MM.1S (cell line): ENCODE measurements at regions not wholly inside any gene's neighbourhood (a gene's known extent, or its start where the extent isn't known, plus 50 kb on each side); places are given as distances from the start of the nearest gene placed in this dataset.

ENCODE experiments used
- DNase-seq: peaks from one replicate; pipeline ENCODE4 v3.0.0-alpha.2; 2015
- H2AFZ ChIP-seq: fragments of 300-600 bp; sonication (generic); 2 replicates; pipeline ENCODE4 v1.6.0; 2016; ENCODE audit warnings: antibody characterized with exemption, low read length
- H3F3A ChIP-seq: fragments of 300-600 bp; sonication (generic); 2 replicates; pipeline ENCODE4 v1.6.1; 2016; ENCODE audit warnings: mild to moderate bottlenecking, antibody characterized with exemption, low read length, moderate library complexity, mixed read lengths; ENCODE audit not compliant: insufficient read depth
- H3K27ac ChIP-seq: fragments of 300-600 bp; sonication (generic); 2 replicates; pipeline ENCODE4 v1.5.1; 2016; ENCODE audit warnings: mild to moderate bottlenecking, low read length
- H3K27me3 ChIP-seq: fragments of 300-600 bp; sonication (generic); replicated peaks from 2 replicates; pipeline ENCODE4 v1.6.0; 2016; ENCODE audit warnings: low read length; ENCODE audit not compliant: insufficient read depth
- H3K36me3 ChIP-seq: fragments of 300-600 bp; sonication (generic); replicated peaks from 2 replicates; pipeline ENCODE4 v1.6.1; 2016; ENCODE audit warnings: mild to moderate bottlenecking, low read length, mixed read lengths; ENCODE audit not compliant: insufficient read depth
- H3K4me1 ChIP-seq: fragments of 300-600 bp; sonication (generic); 2 replicates; pipeline ENCODE4 v1.6.1; 2016; ENCODE audit warnings: low read length, mixed read lengths
- H3K4me2 ChIP-seq: fragments of 300-600 bp; sonication (generic); 2 replicates; pipeline ENCODE4 v1.6.0; 2016; ENCODE audit warnings: low read depth, low read length
- H3K4me3 ChIP-seq: fragments of 300-600 bp; sonication (generic); 2 replicates; pipeline ENCODE4 v1.5.1; 2016; ENCODE audit warnings: low read length, mixed read lengths
- H3K79me2 ChIP-seq: fragments of 300-600 bp; sonication (generic); 2 replicates; pipeline ENCODE4 v1.6.1; 2016; ENCODE audit warnings: mixed run types, low read length, mixed read lengths
- H3K9ac ChIP-seq: fragments of 300-600 bp; sonication (generic); 2 replicates; pipeline ENCODE4 v1.6.1; 2016; ENCODE audit warnings: low read length, mixed read lengths
- H3K9me2 ChIP-seq: fragments of 300-600 bp; sonication (generic); replicated peaks from 2 replicates; pipeline ENCODE4 v1.6.1; 2016; ENCODE audit warnings: mild to moderate bottlenecking, low read length, mixed read lengths; ENCODE audit not compliant: insufficient read depth
- H3K9me3 ChIP-seq: fragments of 300-600 bp; sonication (generic); replicated peaks from 2 replicates; pipeline ENCODE4 v1.6.1; 2016; ENCODE audit warnings: mild to moderate bottlenecking, low read length, mixed read lengths; ENCODE audit not compliant: insufficient read depth
- H4K20me1 ChIP-seq: fragments of 300-600 bp; sonication (generic); 2 replicates; pipeline ENCODE4 v1.6.1; 2016; ENCODE audit warnings: mild to moderate bottlenecking, low read length, moderate library complexity, mixed read lengths; ENCODE audit not compliant: insufficient read depth
- EZH2 ChIP-seq: fragments of 300-600 bp; sonication (generic); optimal IDR thresholded peaks from 2 replicates; pipeline ENCODE3; 2017; ENCODE audit warnings: low read depth, mild to moderate bottlenecking, antibody characterized with exemption, low read length, mixed read lengths
- EZH2phosphoT487 ChIP-seq: fragments of 300-600 bp; sonication (generic); IDR thresholded peaks from 2 replicates; pipeline ENCODE4 v1.6.1; 2018; ENCODE audit warnings: antibody characterized with exemption, low read length
- TF ChIP-seq, protein P1 (sequence below): fragments of 300-600 bp; sonication (generic); IDR thresholded peaks from 2 replicates; pipeline ENCODE4 v1.5.1; 2016; ENCODE audit warnings: antibody characterized with exemption, low read length, mixed read lengths

- no peaks in the 10 kb centered on the region for H3K4me1 ChIP-seq
- no peak overlapping the region for H2AFZ ChIP-seq
- H3F3A ChIP-seq: no peaks in the 10 kb centered on the region
- no peaks in the 10 kb centered on the region for H4K20me1 ChIP-seq
- no peak overlapping the region for H3K27ac ChIP-seq
- H3K4me3 ChIP-seq: no peak overlapping the region
- no peaks in the 10 kb centered on the region for H3K36me3 ChIP-seq
- no peak overlapping the region for H3K9ac ChIP-seq
- H3K9me3 ChIP-seq: no peaks in the 10 kb centered on the region
- H3K27me3 ChIP-seq: no peaks in the 10 kb centered on the region
- no peak overlapping the region for H3K4me2 ChIP-seq
- H3K9me2 ChIP-seq: no peaks in the 10 kb centered on the region
- DNase-seq: no peak
- TF ChIP-seq EZH2phosphoT487 (no peak), EZH2 (no peak)
- TF ChIP-seq, protein P1, sequence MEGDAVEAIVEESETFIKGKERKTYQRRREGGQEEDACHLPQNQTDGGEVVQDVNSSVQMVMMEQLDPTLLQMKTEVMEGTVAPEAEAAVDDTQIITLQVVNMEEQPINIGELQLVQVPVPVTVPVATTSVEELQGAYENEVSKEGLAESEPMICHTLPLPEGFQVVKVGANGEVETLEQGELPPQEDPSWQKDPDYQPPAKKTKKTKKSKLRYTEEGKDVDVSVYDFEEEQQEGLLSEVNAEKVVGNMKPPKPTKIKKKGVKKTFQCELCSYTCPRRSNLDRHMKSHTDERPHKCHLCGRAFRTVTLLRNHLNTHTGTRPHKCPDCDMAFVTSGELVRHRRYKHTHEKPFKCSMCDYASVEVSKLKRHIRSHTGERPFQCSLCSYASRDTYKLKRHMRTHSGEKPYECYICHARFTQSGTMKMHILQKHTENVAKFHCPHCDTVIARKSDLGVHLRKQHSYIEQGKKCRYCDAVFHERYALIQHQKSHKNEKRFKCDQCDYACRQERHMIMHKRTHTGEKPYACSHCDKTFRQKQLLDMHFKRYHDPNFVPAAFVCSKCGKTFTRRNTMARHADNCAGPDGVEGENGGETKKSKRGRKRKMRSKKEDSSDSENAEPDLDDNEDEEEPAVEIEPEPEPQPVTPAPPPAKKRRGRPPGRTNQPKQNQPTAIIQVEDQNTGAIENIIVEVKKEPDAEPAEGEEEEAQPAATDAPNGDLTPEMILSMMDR: no peak
- no peaks in the 10 kb centered on the region for H3K79me2 ChIP-seq
These were observed 266.1 kb upstream of the ANXA10 start for GRCh38 chr4:167826281-167826680.

- H3F3A ChIP-seq: no peaks in the 10 kb centered on the region
- DNase-seq: no peak
These were observed 260.5 kb upstream of the ANXA10 start for GRCh38 chr4:167831855-167832254.

DNA sequence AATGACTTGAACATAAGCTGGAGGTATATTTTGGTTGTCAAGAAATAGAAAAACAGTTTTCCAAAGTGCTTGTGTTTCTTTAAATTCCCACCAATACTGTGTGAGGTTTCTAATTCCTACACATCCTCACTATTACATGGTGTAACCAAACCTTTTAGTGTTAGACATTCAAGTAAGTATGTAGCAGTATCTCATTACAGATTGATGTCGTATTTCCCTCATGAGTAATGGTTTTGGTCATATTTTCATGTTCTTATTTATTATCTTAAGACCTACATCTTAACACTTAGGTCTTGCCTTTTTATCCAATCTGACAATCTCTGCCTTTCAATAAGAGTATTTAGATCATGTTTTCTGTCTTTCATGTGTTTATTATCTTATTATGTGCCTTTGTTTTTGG is 253.7 kb upstream of the ANXA10 start:
- no peak overlapping the region for H3K27ac ChIP-seq
- no peaks in the 10 kb centered on the region for H3K4me1 ChIP-seq
- H3K4me3 ChIP-seq: no peak overlapping the region
- no peak overlapping the region for H3K9ac ChIP-seq
- H3K9me3 ChIP-seq: 0 out of 2 replicates have a peak, but pooled peaks cover 4% of the 10 kb centered on the region
- DNase-seq: no peak
- TF ChIP-seq EZH2 (no peak), EZH2phosphoT487 (no peak)
- TF ChIP-seq, protein P1: no peak
- H2AFZ ChIP-seq: no peak overlapping the region
- no peaks in the 10 kb centered on the region for H3F3A ChIP-seq
- H3K27me3 ChIP-seq: no peaks in the 10 kb centered on the region
- H3K79me2 ChIP-seq: no peaks in the 10 kb centered on the region
- no peaks in the 10 kb centered on the region for H3K9me2 ChIP-seq
- H3K4me2 ChIP-seq: no peak overlapping the region
- no peaks in the 10 kb centered on the region for H3K36me3 ChIP-seq
- H4K20me1 ChIP-seq: no peaks in the 10 kb centered on the region

More at GRCh38 chr4:167831855-167832254, 260.5 kb upstream of the ANXA10 start:
- no peaks in the 10 kb centered on the region for H3K9me3 ChIP-seq
- no peaks in the 10 kb centered on the region for H3K27me3 ChIP-seq
- no peak overlapping the region for H3K4me2 ChIP-seq
- H3K4me3 ChIP-seq: no peak overlapping the region
- no peaks in the 10 kb centered on the region for H4K20me1 ChIP-seq
- H3K79me2 ChIP-seq: no peaks in the 10 kb centered on the region
- no peak overlapping the region for H2AFZ ChIP-seq
- H3K9me2 ChIP-seq: no peaks in the 10 kb centered on the region
- no peak overlapping the region for H3K27ac ChIP-seq
- no peaks in the 10 kb centered on the region for H3K36me3 ChIP-seq
- TF ChIP-seq, protein P1: no peak
- TF ChIP-seq EZH2phosphoT487: no peak
- no peak for TF ChIP-seq EZH2
- no peak overlapping the region for H3K9ac ChIP-seq
- H3K4me1 ChIP-seq: no peaks in the 10 kb centered on the region
